ENCODE measurements at regions not wholly inside any gene's neighbourhood (a gene's known extent, or its start where the extent isn't known, plus 50 kb on each side); places are given as distances from the start of the nearest gene placed in this dataset.

- TF ChIP-seq CTCF (conservative IDR thresholded peaks at IDR 0.05; ENCODE audit: low read depth, low read length) (no peak), EZH2phosphoT487 (IDR thresholded peaks at IDR 0.05; ENCODE audit: borderline replicate concordance, low read length) (no peak)
These were observed 458.3 kb downstream of the AGTPBP1 start for GRCh38 chr9:85283421-85283820.

Measured in PC-3 (cell line).